Spinal cord (tissue), 9 donors: ENCODE measurements at regions not wholly inside any gene's neighbourhood (a gene's known extent, or its start where the extent isn't known, plus 50 kb on each side); places are given as distances from the start of the nearest gene placed in this dataset.

Experiments used
- DNase-seq, 6 donors: peaks; one replicate each; pipeline versions ENCODE4 v3.0.0 to v3.0.0-alpha.2; 2013 to 2015; ENCODE audit warnings: low spot score in 6 of 6, low read depth in 4 of 6
- H3K27ac ChIP-seq: one replicate; pipeline ENCODE4 v1.5.1; 2013; ENCODE audit warnings: low read depth, low read length, control low read depth
- H3K27me3 ChIP-seq: one replicate; pipeline ENCODE4 v1.6.1; 2013; ENCODE audit warnings: low read length; ENCODE audit not compliant: control insufficient read depth, insufficient read depth
- H3K36me3 ChIP-seq: one replicate; pipeline ENCODE4 v1.6.1; 2013; ENCODE audit warnings: low read length; ENCODE audit not compliant: control insufficient read depth, insufficient read depth
- H3K4me1 ChIP-seq: one replicate; pipeline ENCODE4 v1.6.1; 2013; ENCODE audit warnings: low read length; ENCODE audit not compliant: control insufficient read depth, insufficient read depth
- H3K4me3 ChIP-seq: one replicate; pipeline ENCODE4 v1.5.1; 2013; ENCODE audit warnings: low read depth, low read length, control low read depth
- H3K9me3 ChIP-seq: one replicate; pipeline ENCODE4 v1.6.1; 2013; ENCODE audit warnings: low read length; ENCODE audit not compliant: control insufficient read depth, insufficient read depth
- WGBS: methylation state at CpG from one replicate; pipeline ENCODE4 v1.1.5; 2013; ENCODE audit warnings: missing lambda C conversion rate; ENCODE audit not compliant: insufficient coverage; 5-methylcytosine and 5-hydroxymethylcytosine counted together
- donor health status: healthy.

DNA sequence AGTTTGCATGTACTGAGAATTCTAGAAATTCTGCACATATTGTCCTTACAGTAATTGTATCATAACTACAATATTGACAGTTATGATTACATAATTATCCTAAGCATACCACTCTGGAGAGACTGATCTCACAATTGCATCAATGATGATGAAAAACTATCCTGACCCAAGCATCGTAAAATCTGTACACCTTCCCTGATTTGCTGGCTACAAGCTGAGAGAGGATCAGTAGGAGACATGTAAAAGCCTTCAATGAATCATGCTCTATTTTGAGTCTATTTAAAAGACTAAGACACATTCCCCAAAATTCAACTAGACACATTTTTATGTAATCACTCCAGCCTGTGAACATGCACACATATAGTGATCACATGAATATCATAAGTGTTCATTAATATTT lies 1833.8 kb downstream of the EFNA5 start:
- H3K27ac ChIP-seq = no peak overlapping the region
- no peaks in the 10 kb centered on the region for H3K27me3 ChIP-seq
- no peak overlapping the region for H3K4me3 ChIP-seq
- H3K36me3 ChIP-seq = no peaks in the 10 kb centered on the region
- no CpG with 5 or more reads among the region's 1 CpG for WGBS
- no peaks in the 10 kb centered on the region for H3K9me3 ChIP-seq
- no peak for DNase-seq
- H3K4me1 ChIP-seq = no peaks in the 10 kb centered on the region

DNA sequence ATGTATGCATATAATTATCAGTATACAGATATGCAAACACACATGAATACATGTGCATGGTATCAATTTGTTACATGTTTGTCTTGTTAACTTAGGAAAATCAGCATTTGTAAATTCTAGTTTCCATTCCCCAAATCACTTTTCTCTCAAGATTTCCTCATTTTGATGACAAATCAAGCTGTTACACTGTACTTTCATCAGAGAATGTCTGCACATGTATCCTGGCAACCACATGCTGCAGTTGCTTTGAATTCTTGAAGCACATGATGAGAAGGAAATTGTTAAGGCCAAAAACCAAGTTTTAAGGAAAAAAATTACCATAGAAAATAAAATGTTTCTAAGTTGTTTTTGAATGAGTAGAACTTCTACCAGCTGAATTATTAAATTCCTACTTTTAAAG lies 1834.5 kb downstream of the EFNA5 start:
- H3K27me3 ChIP-seq = no peaks in the 10 kb centered on the region
- H3K4me1 ChIP-seq = no peaks in the 10 kb centered on the region
- H3K4me3 ChIP-seq = no peak overlapping the region
- peak in 2 of 6 donors; percentile 49 to 71 for DNase-seq
- H3K27ac ChIP-seq = no peak overlapping the region
- no peaks in the 10 kb centered on the region for H3K9me3 ChIP-seq
- no peaks in the 10 kb centered on the region for H3K36me3 ChIP-seq

- H3K9me3 ChIP-seq = no peaks in the 10 kb centered on the region
- no peak overlapping the region for H3K27ac ChIP-seq
- H3K36me3 ChIP-seq = no peaks in the 10 kb centered on the region
- H3K4me3 ChIP-seq = no peak overlapping the region
- H3K27me3 ChIP-seq = no peaks in the 10 kb centered on the region
- WGBS = no CpG with 5 or more reads among the region's 1 CpG
- H3K4me1 ChIP-seq = no peaks in the 10 kb centered on the region
- no peak for DNase-seq
These were observed 1841.9 kb downstream of the EFNA5 start for GRCh38 chr5:105828821-105829220.

GRCh38 chr5:105821800-105822199 lies 1848.9 kb downstream of the EFNA5 start:
- WGBS = 79% methylated on average over 2 of the region's 2 CpGs
- Histone ChIP-seq H3K4me1 (no peaks in the 10 kb centered on the region), H3K36me3 (no peaks in the 10 kb centered on the region), H3K9me3 (no peaks in the 10 kb centered on the region), H3K27me3 (no peaks in the 10 kb centered on the region), H3K4me3 (no peak overlapping the region), H3K27ac (no peak overlapping the region)
- no peak for DNase-seq

- no CpG with 5 or more reads among the region's 2 CpGs for WGBS
- Histone ChIP-seq H3K4me1 (no peaks in the 10 kb centered on the region), H3K9me3 (no peaks in the 10 kb centered on the region), H3K27ac (no peak overlapping the region), H3K4me3 (no peak overlapping the region), H3K36me3 (no peaks in the 10 kb centered on the region), H3K27me3 (no peaks in the 10 kb centered on the region)
- DNase-seq = no peak
These were observed 1852.8 kb downstream of the EFNA5 start for GRCh38 chr5:105817914-105818313.

- no peak for DNase-seq
- H3K27me3 ChIP-seq = no peaks in the 10 kb centered on the region
- WGBS = no CpG with 5 or more reads among the region's 3 CpGs
- no peak overlapping the region for H3K27ac ChIP-seq
- no peaks in the 10 kb centered on the region for H3K36me3 ChIP-seq
- no peak overlapping the region for H3K4me3 ChIP-seq
- H3K9me3 ChIP-seq = no peaks in the 10 kb centered on the region
- H3K4me1 ChIP-seq = no peaks in the 10 kb centered on the region
These were observed 1853.3 kb downstream of the EFNA5 start for GRCh38 chr5:105817416-105817815.

DNA sequence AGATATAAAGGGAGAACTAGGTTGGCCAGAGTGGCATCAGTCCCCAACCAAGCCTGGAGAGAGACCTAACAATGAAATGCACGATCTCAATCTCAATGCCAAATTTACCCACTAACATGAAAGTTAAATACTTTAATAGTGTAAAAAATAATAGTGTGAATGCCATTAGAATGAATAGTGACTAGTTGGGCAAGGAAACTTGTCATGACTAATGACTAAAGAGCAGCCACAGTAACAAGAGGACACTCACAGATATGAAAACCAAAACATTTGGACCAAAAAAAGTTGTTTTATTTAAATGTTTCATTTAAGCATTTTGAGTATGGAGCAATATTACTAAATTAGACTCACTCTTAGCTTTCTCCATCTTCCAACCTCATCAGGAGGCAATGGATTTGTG lies 1853.8 kb downstream of the EFNA5 start:
- Histone ChIP-seq H3K27ac (no peak overlapping the region), H3K9me3 (no peaks in the 10 kb centered on the region), H3K4me1 (no peaks in the 10 kb centered on the region), H3K27me3 (no peaks in the 10 kb centered on the region), H3K4me3 (no peak overlapping the region), H3K36me3 (no peaks in the 10 kb centered on the region)
- DNase-seq = no peak
- no CpG with 5 or more reads among the region's 1 CpG for WGBS

DNA sequence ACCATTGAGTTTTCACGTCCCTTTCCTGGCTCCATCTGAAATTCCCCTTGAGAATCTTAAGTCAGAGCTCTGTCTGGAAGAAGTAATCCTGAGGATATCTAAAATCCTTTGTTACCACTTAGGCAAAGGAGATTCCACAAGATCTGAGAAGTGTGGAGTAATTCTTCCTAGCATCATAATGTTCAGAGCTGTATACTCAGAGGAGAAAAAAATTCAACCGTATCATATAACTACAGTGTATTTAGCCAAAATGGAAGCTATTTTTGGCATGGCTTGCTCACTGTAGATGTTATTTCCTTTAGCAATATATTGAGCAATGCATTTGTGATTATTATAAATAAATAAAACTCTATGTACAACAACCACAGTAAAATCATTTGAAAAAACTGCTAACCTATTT lies 1858.4 kb downstream of the EFNA5 start:
- Histone ChIP-seq H3K4me3 (no peak overlapping the region), H3K36me3 (no peaks in the 10 kb centered on the region), H3K27me3 (no peaks in the 10 kb centered on the region), H3K27ac (no peak overlapping the region), H3K4me1 (no peaks in the 10 kb centered on the region), H3K9me3 (no peaks in the 10 kb centered on the region)
- no CpG with 5 or more reads among the region's 2 CpGs for WGBS
- peak in 1 of 6 donors; percentile 19 for DNase-seq

DNA sequence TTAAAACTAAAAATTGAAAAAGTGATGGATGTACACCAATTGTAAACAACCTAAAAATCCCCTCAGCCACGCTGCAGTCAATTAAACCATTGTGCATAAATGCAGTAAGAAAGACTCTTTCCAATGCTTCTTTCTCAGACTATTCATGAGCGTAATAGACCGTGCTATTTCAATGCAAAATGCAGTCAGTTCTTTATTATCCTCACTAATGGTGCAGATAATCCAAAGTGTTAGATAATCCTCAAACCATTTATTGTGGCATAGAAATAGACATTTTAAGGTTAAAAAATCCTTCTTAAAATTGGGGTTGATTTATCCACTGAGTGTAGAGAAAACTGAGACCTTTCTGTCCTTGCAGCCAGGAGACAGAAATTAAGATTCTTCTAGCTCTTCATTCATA lies 1862.8 kb downstream of the EFNA5 start:
- no peak overlapping the region for H3K4me3 ChIP-seq
- no peaks in the 10 kb centered on the region for H3K9me3 ChIP-seq
- no peaks in the 10 kb centered on the region for H3K4me1 ChIP-seq
- WGBS = no CpG with 5 or more reads among the region's 3 CpGs
- no peaks in the 10 kb centered on the region for H3K27me3 ChIP-seq
- DNase-seq = peak in 2 of 6 donors; percentile 18 to 49
- H3K36me3 ChIP-seq = no peaks in the 10 kb centered on the region
- no peak overlapping the region for H3K27ac ChIP-seq

DNA sequence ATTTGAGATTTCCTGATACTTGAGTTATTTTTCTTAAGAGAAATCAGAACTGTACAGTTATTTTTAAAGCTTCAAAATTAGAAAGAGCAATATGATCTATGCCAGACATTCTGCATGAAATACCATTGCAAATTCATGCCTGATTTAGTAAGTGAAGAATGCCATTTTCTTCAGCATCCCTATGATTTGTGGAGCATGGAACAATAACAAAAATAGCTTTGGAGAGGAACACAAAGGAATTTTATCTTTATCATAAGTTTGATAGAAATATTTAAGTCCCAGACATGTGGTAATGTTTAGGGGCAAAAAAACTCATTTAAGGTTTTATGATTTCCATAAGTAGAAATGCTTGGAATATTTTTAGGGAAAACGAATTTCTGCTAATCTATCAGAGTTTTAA lies 1863.4 kb downstream of the EFNA5 start:
- no peak overlapping the region for H3K4me3 ChIP-seq
- WGBS = no CpG with 5 or more reads among the region's 1 CpG
- H3K4me1 ChIP-seq = no peaks in the 10 kb centered on the region
- H3K9me3 ChIP-seq = no peaks in the 10 kb centered on the region
- H3K36me3 ChIP-seq = no peaks in the 10 kb centered on the region
- DNase-seq = peak in 1 of 6 donors; percentile 26
- no peak overlapping the region for H3K27ac ChIP-seq
- H3K27me3 ChIP-seq = no peaks in the 10 kb centered on the region
